Eye (tissue), 1 donor: ENCODE measurements at regions not wholly inside any gene's neighbourhood (a gene's known extent, or its start where the extent isn't known, plus 50 kb on each side); places are given as distances from the start of the nearest gene placed in this dataset.
A peak's percentile ranks its signal among the peaks of the same experiment; 100 is the strongest.

Source experiments
- DNase-seq: peaks from one replicate; pipeline ENCODE4 v3.0.0-alpha.2; 2015

DNA sequence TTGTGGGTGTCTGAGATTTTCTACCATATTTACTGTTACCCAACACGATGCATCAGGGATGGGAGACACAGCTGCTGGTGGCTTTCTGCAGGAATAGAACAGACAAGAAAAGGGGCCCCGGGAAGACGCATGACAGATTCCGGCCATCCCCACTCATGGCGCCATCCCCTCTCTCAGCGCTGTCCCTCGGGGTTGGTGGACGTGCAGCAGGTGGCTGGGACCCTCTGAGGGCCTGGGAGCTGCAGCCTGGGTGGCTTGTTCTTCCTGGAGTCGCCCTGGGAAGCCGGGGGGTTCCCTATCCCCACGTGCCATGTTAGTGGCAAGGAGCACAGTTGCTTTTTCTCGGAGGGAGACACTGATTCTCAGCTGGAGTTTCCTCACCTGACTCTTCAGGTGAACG is 1123.3 kb downstream of the BRD1 start:
- no peak for DNase-seq

- DNase-seq: no peak
These were observed 1124.3 kb downstream of the BRD1 start for GRCh38 chr22:48703265-48703941.

GRCh38 chr22:48702573-48703264 is 1125.0 kb downstream of the BRD1 start:
- peak; percentile 60 for DNase-seq

GRCh38 chr22:48701296-48702030 is 1126.2 kb downstream of the BRD1 start:
- DNase-seq: no peak

DNA sequence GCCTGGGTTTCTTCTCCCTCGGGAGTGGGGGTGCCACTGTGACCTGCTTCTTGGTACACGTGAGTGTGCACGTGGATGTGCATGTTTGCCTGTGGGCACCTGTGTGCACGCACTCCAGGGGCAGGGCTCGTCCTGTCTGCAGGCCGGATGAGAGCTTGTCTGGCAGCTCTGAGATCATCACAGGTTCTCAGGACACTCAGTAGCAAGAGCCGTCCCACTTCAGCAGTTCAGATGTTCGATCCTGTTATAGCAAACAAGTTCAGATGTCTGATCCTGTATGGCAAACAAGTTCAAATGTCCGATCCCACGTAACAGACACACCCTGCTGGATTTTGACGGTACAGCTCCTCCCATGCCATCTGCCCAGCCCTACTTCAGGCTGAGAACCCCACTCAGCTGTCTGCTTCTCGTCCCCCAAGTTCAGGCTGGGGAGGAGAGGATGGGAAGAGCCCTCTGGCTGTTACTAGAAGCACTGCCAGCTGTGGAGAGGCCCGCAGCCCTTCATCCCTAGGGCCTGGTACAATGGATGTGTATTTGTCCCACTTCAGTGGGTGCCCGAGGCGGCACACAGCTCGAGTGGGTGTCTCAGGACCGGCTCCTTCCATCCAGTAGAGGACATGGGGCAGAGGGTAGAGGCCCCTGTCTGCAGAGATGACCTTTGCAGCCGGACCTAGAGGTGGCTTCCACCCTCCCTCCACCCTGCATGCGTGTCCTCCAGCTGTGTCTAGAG is 1126.9 kb downstream of the BRD1 start:
- peak; percentile 52 for DNase-seq

GRCh38 chr22:48700180-48700565 is 1127.5 kb downstream of the BRD1 start:
- DNase-seq: no peak

DNA sequence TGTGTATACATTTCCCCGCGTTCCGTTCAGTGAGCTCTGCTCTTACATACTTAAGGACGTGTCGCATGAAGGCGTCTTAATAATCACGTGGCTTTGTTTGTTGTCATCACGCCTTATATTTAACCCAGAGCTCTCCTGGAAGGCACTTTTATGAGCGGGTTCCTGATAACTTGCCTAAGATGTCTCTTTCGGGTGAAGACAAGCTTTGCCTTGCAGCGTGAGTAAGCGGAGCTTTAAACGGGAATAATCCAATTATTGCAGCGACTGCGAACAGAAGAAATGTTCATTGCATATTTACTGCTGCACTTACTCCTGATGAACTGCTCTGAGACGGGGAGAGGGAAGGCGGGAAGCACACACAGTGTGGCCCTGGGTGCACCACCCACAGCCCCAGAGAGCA is 1128.2 kb downstream of the BRD1 start:
- peak; percentile 59 for DNase-seq

- DNase-seq: no peak
These were observed 1129.1 kb downstream of the BRD1 start for GRCh38 chr22:48698618-48699017.

DNA sequence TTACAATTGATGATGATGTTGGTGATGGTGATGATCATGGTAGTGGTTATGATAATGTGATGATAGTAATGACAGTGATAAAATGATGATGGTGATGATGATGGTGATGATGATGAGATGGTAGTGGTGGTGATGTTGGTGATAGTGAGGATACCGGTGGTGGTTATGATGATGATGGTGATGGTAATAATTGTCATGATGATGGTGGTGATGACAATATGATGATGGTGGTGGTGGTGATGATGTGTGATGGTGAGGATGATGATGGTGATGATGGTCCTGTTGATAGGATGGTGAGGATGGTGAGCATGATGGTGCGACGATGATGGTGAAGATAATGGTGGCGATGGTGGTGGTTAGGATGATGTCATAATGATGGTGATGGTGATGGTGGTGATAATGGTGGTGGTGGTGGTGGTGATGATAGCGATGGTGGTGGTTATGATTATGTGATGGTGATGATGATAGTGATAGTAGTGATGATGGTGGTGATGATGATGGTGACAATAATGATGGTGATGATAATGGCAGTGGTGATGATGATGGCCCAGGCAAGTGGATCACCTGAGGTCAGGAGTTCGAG is 1129.9 kb downstream of the BRD1 start:
- DNase-seq: no peak

DNA sequence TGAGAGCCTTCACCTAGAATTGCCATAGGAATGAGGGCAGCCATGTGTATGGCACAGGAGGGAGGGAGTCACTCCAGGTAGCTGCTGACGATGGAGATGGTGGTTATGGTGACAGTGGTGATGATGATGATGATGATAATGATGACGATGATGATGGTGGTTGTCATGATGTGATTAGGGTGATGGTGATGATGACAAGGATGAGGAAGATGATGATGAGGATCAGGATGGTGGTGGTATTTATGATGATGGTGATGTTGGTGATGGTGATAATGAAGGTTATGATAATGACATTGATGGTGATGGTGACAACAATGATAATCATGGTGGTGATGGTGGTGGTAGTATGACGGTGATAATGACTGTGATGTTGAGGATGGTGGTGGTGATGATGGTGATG is 1130.5 kb downstream of the BRD1 start:
- DNase-seq: no peak

GRCh38 chr22:48696371-48696770 is 1131.3 kb downstream of the BRD1 start:
- no peak for DNase-seq

GRCh38 chr22:48695731-48696305 is 1131.9 kb downstream of the BRD1 start:
- DNase-seq: no peak

DNA sequence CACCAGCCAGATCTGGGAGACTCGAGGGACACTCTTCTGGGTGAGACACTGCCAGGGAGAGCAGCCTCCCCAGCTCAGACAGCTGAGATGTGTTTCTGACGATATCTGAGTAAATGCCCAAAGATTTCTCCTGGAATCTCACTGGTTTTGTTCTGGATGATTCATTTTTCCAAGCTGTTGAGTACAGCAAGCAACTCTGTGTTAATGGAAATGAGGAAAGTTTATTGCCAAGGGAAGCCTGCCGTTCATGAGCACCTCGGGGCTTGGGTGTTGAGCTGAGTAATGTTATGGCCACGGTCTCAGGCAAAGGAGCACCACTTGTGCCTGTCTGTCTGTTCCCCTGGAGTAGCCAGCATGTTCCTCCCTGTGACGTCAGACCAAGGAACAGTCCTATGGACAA is 1132.4 kb downstream of the BRD1 start:
- no peak for DNase-seq

DNA sequence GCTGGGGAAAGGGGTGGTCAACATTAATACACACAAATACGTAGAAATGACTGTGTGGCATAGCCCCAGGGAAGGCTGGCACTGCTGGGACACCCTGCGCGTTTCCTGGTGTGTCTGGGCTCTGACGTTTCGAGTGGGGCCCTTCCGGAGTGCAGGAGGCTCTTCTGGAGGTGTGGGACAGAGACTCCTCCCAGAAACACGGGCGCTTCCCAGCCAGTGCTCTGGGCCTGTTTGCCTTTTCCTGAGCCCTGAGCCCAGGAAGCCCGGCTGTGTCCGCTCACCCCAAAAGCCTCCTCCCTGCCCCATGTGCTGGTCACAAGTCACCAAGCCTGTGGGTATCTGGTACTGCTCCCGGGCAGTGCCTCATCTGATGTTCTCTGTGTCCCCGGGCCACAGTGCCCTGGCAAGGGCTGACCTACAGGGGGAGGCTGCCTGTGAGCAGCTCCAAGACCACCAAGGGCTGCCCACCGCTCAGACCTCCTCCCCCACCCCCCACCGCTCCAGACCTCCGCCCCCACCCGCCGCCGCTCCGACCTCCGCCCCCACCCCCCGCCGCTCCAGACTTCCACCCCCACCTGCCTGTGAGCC is 1133.3 kb downstream of the BRD1 start:
- DNase-seq: no peak

DNA sequence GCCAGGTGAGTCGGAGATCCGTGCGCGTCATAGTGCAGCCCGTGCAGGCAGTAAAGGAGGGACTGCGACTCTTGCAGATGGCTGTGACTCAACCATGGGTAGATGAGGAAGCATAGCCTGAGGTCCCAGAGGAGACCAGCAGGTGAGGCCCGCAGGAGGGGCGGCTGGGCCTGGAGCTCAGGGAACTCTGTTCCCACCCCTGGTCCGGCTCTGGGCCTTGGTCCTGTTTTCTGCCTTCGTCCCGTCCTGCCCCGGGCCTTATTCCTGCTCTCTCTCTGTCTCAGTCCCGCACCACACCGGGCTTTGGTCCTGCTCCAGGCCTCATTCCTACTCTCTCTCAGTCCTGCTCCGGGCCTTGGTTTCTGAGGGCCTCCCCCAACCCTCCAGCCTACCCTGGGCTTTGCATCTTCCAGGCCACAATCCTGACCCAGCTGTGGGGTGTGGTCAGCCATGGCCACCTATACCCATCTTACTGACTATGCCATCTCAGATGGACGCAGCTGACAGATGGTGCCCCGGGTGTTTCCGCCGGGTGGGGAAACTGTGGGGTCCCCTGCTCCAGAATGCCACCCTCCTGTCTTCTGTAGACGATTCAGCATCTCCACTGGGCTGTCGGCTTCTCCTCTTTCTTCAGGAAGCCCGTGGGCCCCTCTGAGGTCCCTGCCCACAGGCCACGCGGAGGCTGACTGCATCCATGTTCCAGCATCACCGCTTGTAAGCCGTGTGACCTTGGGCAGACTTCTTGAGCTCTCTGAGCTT is 1134.1 kb downstream of the BRD1 start:
- DNase-seq: no peak

DNA sequence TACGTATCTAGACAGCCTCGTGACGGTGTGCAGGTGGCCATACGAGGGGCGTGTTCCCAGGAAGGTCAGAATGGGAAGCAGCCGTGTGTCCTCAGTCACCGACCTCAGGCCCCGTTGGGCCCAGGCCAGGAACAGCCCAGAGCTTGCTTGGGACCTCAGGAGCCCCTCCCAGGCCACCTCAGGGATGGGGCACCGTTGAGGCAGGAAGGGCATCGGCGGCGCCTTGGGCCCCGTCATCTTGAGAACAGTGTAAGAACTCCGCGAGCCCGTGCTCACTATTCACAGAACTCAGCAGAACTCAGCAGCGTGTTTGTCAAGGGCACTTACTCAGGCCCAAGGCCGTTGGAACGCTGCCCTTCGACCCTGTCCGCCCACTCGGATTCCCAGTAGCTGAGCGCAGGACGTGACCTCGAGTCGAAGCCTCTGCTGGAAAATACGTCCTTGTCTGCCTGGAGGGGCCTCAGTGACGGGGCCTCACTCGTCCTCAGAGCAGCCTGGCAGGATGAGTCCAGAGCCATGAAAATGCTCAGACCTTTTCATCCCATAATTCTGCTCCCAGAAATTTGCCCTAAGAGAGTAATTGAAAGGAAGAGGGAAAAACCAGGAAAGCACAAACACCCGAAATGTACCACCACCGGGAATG is 1134.8 kb downstream of the BRD1 start:
- no peak for DNase-seq

DNA sequence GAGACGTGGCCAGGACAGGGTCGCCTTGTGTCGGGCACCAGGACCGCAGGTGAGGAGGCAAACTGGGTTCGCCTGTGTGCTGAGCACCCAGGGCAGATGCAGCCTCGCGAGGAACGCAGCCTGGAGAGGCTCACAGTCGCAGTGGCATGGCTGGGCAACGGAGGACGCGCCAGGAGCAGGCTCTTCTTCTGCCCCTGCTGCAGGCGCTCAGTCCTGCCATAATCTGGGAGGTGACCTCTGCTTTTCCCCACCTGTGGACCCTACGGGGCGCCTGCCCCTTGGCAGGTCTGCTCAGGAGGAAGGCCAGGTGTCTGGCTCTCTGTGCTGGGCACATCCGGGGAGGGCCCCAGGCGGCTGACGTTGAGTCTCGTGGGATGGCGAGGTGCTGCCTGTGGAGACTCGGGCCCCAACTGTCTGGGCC is 1136.2 kb downstream of the BRD1 start:
- DNase-seq: no peak

GRCh38 chr22:48690583-48691317 is 1136.9 kb downstream of the BRD1 start:
- DNase-seq: no peak

- DNase-seq: no peak
These were observed 1138.5 kb downstream of the BRD1 start for GRCh38 chr22:48689206-48689605.

- DNase-seq: no peak
These were observed 1139.3 kb downstream of the BRD1 start for GRCh38 chr22:48688366-48688765.
